Endodermal cell (in vitro differentiated cells): ENCODE measurements at regions not wholly inside any gene's neighbourhood (a gene's known extent, or its start where the extent isn't known, plus 50 kb on each side); places are given as distances from the start of the nearest gene placed in this dataset.

Experiments used
- DNase-seq: peaks from one replicate; pipeline ENCODE4 v3.0.0-alpha.2; 2017
- H3K27ac ChIP-seq: 2 replicates; pipeline ENCODE4 v1.5.1; 2013; ENCODE audit warnings: mild to moderate bottlenecking, low read depth, low read length, moderate library complexity
- H3K27me3 ChIP-seq: 2 replicates; pipeline ENCODE4 v1.6.1; 2013; ENCODE audit warnings: mild to moderate bottlenecking, low read length, moderate library complexity; ENCODE audit not compliant: insufficient read depth, control insufficient read depth, poor library complexity, severe bottlenecking
- H3K36me3 ChIP-seq: 2 replicates; pipeline ENCODE4 v1.7.0; 2013; ENCODE audit warnings: mild to moderate bottlenecking, low read length, moderate library complexity; ENCODE audit not compliant: control insufficient read depth, insufficient read depth
- H3K4me1 ChIP-seq: one replicate; pipeline ENCODE4 v1.7.0; 2013; ENCODE audit warnings: low read length; ENCODE audit not compliant: control insufficient read depth, insufficient read depth
- H3K4me3 ChIP-seq: 2 replicates; pipeline ENCODE4 v1.5.1; 2013; ENCODE audit warnings: mild to moderate bottlenecking, low read length, moderate library complexity
- H3K9ac ChIP-seq: 2 replicates; pipeline ENCODE4 v1.6.1; 2013; ENCODE audit warnings: mild to moderate bottlenecking, low read length, moderate library complexity; ENCODE audit not compliant: poor library complexity, severe bottlenecking; ENCODE audit errors: extremely low read depth
- H3K9me3 ChIP-seq: 2 replicates; pipeline ENCODE4 v1.6.1; 2013; ENCODE audit warnings: mild to moderate bottlenecking, low read length, moderate library complexity; ENCODE audit not compliant: control insufficient read depth
- H3K27ac Mint-ChIP-seq: 2 replicates; pipeline ENCODE4 v1.8.0; 2020; ENCODE audit warnings: mixed read lengths
- H3K27me3 Mint-ChIP-seq: 2 replicates; pipeline ENCODE4 v1.8.0; 2021; ENCODE audit warnings: mild to moderate bottlenecking, mixed read lengths; ENCODE audit not compliant: insufficient read depth
- H3K36me3 Mint-ChIP-seq: 2 replicates; pipeline ENCODE4 v1.8.0; 2020; ENCODE audit warnings: low read depth, mixed read lengths
- H3K4me1 Mint-ChIP-seq: 2 replicates; pipeline ENCODE4 v1.8.0; 2020; ENCODE audit warnings: mixed read lengths
- H3K4me3 Mint-ChIP-seq: 2 replicates; pipeline ENCODE4 v1.8.0; 2020; ENCODE audit warnings: mild to moderate bottlenecking, moderate library complexity, mixed read lengths
- H3K9me3 Mint-ChIP-seq: 2 replicates; pipeline ENCODE4 v1.8.0; 2020; ENCODE audit warnings: mild to moderate bottlenecking, mixed read lengths
- CTCF ChIP-seq: fragments of 200-600 bp; sonication (generic); conservative IDR thresholded peaks from 2 replicates; pipeline ENCODE4 v1.5.0; 2021; ENCODE audit warnings: antibody characterized with exemption, mild to moderate bottlenecking
- WGBS, 2 experiments: methylation state at CpG; one replicate each; pipeline versions ENCODE4 v1.1.5 to v1.1.7; 2013; ENCODE audit warnings: missing lambda C conversion rate in 2 of 2, mixed read lengths in 1 of 2; ENCODE audit not compliant: insufficient coverage in 1 of 2, insufficient read length in 1 of 2; 5-methylcytosine and 5-hydroxymethylcytosine counted together

DNA sequence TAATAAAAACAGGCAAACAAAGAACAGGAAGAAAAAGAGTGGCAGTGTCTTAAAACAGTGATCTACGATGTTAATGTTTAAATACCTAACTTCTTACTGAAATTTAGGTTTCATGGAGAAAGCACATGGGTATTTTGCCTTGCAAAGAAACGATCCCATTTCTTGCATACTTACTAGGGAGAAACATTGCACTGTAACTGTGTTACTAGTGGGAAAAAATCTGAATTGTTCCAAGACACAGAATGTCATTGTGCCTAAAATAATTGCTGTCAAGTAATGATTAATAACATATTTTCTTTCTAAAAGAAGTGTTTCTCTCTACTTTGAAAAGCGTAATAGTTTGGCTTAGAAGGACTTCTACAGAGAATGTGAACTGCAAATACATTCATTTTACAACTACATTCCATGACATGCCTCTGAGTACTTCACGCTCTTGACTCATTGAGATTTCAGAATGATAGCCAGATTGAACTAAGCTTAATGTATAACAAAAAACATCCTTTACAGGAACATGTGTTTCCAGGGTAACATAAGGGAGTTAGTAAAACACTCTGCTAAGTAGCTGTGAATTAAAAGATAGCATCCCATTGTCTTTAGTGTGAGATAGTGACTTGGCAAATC, 256.2 kb upstream of the CPNE8 start:
- no peak for TF ChIP-seq CTCF
- peak overlapping the region; percentile 79 for H3K27ac ChIP-seq
- H3K4me1 ChIP-seq = no peaks in the 10 kb centered on the region
- H3K27me3 Mint-ChIP-seq = no peaks in the 10 kb centered on the region
- peak overlapping the region; percentile 56 for H3K27ac Mint-ChIP-seq
- peaks cover 7% of the 10 kb centered on the region for H3K9me3 ChIP-seq
- H3K27me3 ChIP-seq = no peaks in the 10 kb centered on the region
- H3K36me3 Mint-ChIP-seq = peaks cover 3% of the 10 kb centered on the region
- H3K4me3 Mint-ChIP-seq = no peak overlapping the region
- no peaks in the 10 kb centered on the region for H3K36me3 ChIP-seq
- DNase-seq = no peak
- WGBS, 2 experiments = 76 to 79% methylated on average over 3 to 4 of the region's 4 CpGs
- H3K4me3 ChIP-seq = no peak overlapping the region
- peaks cover 24% of the 10 kb centered on the region for H3K9me3 Mint-ChIP-seq
- peak overlapping the region; percentile 12 for H3K9ac ChIP-seq
- H3K4me1 Mint-ChIP-seq = peaks cover 19% of the 10 kb centered on the region

DNA sequence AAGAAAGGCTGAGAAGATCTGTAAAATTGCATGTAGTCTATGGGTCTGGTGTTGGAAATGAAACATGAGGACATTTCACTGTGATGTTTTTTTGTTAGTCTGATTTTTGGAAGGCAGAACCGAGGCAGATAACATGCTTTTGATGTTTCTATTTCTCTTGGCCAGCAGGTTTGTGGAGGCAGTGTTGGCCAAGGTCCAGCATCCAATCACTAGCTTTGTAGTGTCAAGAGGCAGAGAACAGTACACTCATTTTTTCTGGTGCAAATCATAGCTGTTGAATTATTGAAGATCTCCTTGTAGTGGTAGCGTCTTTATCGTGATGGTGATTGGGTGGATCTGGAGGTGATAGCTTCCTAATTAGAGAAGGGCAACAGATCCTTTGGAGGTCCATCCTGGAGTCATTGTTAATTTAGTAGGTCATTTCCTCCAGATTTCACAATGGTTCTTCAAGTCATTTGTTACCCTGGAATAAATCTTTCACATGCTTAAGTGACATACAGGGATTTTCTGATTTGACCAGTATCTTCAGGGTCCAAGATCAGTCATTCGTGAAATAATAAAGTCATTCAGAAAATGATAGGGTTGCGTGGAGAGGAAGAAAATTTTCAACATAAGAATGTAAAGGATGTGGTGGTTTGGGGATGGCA, 252.4 kb upstream of the CPNE8 start:
- Histone ChIP-seq H3K9me3 (peaks cover 4% of the 10 kb centered on the region), H3K36me3 (no peaks in the 10 kb centered on the region), H3K9ac (no peak overlapping the region), H3K4me3 (no peak overlapping the region), H3K4me1 (peaks cover 3% of the 10 kb centered on the region), H3K27ac (no peak overlapping the region), H3K27me3 (no peaks in the 10 kb centered on the region)
- Mint-ChIP-seq H3K4me1 (peaks cover 13% of the 10 kb centered on the region), H3K4me3 (no peak overlapping the region), H3K27ac (no peak overlapping the region), H3K27me3 (peaks cover 1% of the 10 kb centered on the region), H3K36me3 (peaks cover 3% of the 10 kb centered on the region), H3K9me3 (peaks cover 21% of the 10 kb centered on the region)
- DNase-seq = no peak
- TF ChIP-seq CTCF = no peak
- 94 to 98% methylated on average over 5 of the region's 5 CpGs for WGBS, 2 experiments

GRCh38 chr12:39145175-39145999, 240.0 kb upstream of the CPNE8 start:
- Histone ChIP-seq H3K27ac (no peak overlapping the region), H3K9ac (no peak overlapping the region), H3K9me3 (peaks cover 24% of the 10 kb centered on the region), H3K27me3 (no peaks in the 10 kb centered on the region), H3K4me3 (no peak overlapping the region), H3K36me3 (no peaks in the 10 kb centered on the region), H3K4me1 (no peaks in the 10 kb centered on the region)
- H3K27me3 Mint-ChIP-seq = peaks cover 43% of the 10 kb centered on the region
- H3K4me1 Mint-ChIP-seq = no peaks in the 10 kb centered on the region
- WGBS, 2 experiments = 41 to 53% methylated on average over 18 to 68 of the region's 70 CpGs
- peaks cover 29% of the 10 kb centered on the region for H3K9me3 Mint-ChIP-seq
- DNase-seq = peak; percentile 96
- H3K27ac Mint-ChIP-seq = no peak overlapping the region
- H3K4me3 Mint-ChIP-seq = peak overlapping the region; percentile 62
- H3K36me3 Mint-ChIP-seq = peaks cover 5% of the 10 kb centered on the region
- peak; percentile 85 for TF ChIP-seq CTCF
